ENCODE measurements at regions not wholly inside any gene's neighbourhood (a gene's known extent, or its start where the extent isn't known, plus 50 kb on each side); places are given as distances from the start of the nearest gene placed in this dataset.

DNA sequence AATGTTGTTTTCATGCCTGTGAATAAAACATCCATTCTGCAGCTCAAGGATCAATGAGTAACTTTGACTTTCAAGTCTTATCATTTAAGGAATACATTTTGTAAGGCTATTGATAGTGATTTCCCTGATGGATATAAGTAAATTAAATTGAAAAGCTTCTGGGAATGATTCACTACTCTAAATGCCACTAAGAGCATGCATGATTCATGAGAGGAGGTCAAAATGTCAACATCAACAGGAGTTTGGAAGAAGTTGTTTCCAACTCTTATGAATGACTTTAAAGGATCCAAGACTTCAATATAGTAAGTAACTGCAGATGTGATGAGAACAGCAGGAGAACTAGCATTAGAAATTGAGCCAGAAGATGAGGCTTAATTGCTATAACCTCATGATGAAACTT is 1487.3 kb downstream of the PCDH7 start:
- TF ChIP-seq, protein P1, sequence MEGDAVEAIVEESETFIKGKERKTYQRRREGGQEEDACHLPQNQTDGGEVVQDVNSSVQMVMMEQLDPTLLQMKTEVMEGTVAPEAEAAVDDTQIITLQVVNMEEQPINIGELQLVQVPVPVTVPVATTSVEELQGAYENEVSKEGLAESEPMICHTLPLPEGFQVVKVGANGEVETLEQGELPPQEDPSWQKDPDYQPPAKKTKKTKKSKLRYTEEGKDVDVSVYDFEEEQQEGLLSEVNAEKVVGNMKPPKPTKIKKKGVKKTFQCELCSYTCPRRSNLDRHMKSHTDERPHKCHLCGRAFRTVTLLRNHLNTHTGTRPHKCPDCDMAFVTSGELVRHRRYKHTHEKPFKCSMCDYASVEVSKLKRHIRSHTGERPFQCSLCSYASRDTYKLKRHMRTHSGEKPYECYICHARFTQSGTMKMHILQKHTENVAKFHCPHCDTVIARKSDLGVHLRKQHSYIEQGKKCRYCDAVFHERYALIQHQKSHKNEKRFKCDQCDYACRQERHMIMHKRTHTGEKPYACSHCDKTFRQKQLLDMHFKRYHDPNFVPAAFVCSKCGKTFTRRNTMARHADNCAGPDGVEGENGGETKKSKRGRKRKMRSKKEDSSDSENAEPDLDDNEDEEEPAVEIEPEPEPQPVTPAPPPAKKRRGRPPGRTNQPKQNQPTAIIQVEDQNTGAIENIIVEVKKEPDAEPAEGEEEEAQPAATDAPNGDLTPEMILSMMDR (IDR thresholded peaks at IDR 0.05) = no peak
- Histone ChIP-seq H3K9me3 (peaks cover 0 to 41% (median 4%) of the 10 kb centered on the region in 11 donors), H3K27ac (no peak overlapping the region), H3K4me1 (no peaks in the 10 kb centered on the region), H3K36me3 (no peaks in the 10 kb centered on the region), H3K27me3 (no peaks in the 10 kb centered on the region), H3K4me3 (no peak overlapping the region)
- intact Hi-C loops (cut with DNase I) = no loop called here
- no peak for DNase-seq
- ATAC-seq = no peak

DNA sequence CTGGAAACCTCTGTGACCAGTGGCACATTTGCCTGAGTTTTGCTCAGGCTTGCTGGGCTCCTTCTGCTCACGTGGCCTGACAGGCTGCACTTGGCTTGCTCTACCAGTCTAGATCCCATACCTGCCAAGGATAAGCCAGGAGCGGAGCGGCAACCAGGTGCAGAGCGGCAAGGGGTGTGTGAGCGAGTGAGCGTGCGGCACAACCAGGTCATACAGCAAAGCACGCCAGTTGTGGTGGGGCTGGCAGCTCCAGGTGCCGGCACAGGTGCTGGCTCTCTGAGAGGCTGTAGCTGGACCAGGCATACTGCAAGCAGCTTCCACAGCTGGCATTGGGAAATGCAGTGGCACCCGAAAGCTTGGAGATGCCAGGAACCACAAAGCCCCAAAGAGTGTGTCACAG is 1495.1 kb downstream of the PCDH7 start:
- no peak overlapping the region for H3K27ac ChIP-seq
- ATAC-seq (no peak), DNase-seq (no peak)
- no peaks in the 10 kb centered on the region for H3K4me1 ChIP-seq
- TF ChIP-seq, protein P1 (IDR thresholded peaks at IDR 0.05) = no peak
- WGBS, 2 donors = 92% methylated on average over 10 of the region's 10 CpGs
- H3K27me3 ChIP-seq = no peaks in the 10 kb centered on the region
- intact Hi-C loops (cut with DNase I) = no loop called here
- H3K9me3 ChIP-seq = no peaks in the 10 kb centered on the region
- no peaks in the 10 kb centered on the region for H3K36me3 ChIP-seq
- no peak overlapping the region for H3K4me3 ChIP-seq

DNA sequence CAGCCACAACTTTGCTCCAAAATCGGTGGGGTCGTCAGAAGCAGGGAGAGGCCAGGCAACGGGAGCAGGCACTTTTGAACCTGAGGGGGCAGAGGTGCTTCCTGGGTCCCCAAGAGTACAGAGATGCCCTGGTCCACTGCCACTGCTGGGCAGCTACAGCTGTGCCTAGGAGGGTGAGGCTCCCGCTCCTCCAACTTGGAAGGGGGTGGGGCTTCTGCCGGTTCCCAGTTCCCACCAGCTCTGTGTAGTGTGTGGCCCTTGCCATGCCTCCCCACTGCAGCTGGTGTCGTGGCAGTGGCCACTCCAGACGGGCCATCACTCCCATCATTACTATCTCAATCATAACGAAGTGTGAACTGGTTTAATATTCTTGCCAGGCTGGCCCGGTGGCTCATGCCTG is 1496.3 kb downstream of the PCDH7 start:
- TF ChIP-seq, protein P1 (IDR thresholded peaks at IDR 0.05) = no peak
- DNase-seq = no peak
- intact Hi-C loops (cut with DNase I) = no loop called here
- no peaks in the 10 kb centered on the region for H3K36me3 ChIP-seq
- WGBS, 2 donors = 85 to 86% methylated on average over 9 of the region's 9 CpGs
- no peaks in the 10 kb centered on the region for H3K27me3 ChIP-seq
- H3K9me3 ChIP-seq = peaks cover 0 to 4% (median 0%) of the 10 kb centered on the region in 11 donors
- no peaks in the 10 kb centered on the region for H3K4me1 ChIP-seq
- H3K4me3 ChIP-seq = no peak overlapping the region
- H3K27ac ChIP-seq = no peak overlapping the region
- ATAC-seq = no peak

DNA sequence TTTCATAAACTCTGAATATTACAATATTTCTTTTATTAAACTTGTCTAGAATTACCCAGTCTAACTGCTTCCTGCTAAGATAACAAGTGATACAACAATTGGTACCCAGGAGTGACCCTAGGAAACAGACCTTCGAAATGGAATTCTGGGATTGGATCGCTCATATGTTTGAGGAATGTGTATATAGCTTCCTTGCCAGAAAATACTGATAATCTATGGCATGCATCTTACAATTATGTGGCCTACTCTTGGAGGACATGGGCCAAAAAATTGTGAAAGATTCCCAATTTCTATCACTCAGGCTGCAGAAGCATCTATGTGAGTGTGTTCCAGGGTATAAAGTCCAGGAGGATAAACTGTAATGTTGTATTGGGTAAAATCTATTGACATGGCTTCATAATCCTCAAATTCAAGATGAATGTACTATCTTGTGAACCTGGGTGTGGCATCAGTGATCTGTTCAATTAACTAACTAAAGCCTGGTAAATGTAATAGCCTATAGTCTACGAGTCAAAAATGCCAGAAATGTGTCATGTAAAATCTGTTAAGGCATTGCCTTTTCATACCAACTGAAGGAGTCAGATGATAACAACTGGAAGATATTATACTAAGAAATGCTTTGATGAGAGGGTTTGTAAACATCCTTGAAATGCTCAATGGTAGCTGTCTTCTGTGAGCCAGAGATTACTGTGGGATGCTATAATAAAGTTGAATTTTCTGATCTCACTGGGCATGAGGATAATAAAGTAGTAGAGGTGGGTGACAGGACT is 1499.3 kb downstream of the PCDH7 start:
- Histone ChIP-seq H3K27me3 (no peaks in the 10 kb centered on the region), H3K27ac (no peak overlapping the region), H3K4me3 (no peak overlapping the region), H3K4me1 (no peaks in the 10 kb centered on the region), H3K36me3 (no peaks in the 10 kb centered on the region), H3K9me3 (peaks cover 0 to 12% (median 0%) of the 10 kb centered on the region in 11 donors)
- 43 to 75% methylated on average over 3 of the region's 3 CpGs for WGBS, 2 donors
- DNase-seq = no peak
- no peak for ATAC-seq
- TF ChIP-seq, protein P1 (IDR thresholded peaks at IDR 0.05) = no peak
- intact Hi-C loops (cut with DNase I) = no loop called here
